ENCODE measurements at regions not wholly inside any gene's neighbourhood (a gene's known extent, or its start where the extent isn't known, plus 50 kb on each side); places are given as distances from the start of the nearest gene placed in this dataset.
"Not testable (repeated sequence)": the region's sequence is repeated elsewhere in the genome, so short reads cannot be mapped to it uniquely, and the experiment has no call there.

GRCh38 chr1:58065520-58065919 is 481.0 kb downstream of the OMA1 start:
- DNase-seq (ENCODE audit: low read depth in 2 of 2), result no peak

GRCh38 chr1:58064166-58064565 is 482.4 kb downstream of the OMA1 start:
- DNase-seq (ENCODE audit: low read depth in 2 of 2), result no peak

GRCh38 chr1:58063095-58063494 is 483.4 kb downstream of the OMA1 start:
- DNase-seq (ENCODE audit: low read depth in 2 of 2), result no peak

DNA sequence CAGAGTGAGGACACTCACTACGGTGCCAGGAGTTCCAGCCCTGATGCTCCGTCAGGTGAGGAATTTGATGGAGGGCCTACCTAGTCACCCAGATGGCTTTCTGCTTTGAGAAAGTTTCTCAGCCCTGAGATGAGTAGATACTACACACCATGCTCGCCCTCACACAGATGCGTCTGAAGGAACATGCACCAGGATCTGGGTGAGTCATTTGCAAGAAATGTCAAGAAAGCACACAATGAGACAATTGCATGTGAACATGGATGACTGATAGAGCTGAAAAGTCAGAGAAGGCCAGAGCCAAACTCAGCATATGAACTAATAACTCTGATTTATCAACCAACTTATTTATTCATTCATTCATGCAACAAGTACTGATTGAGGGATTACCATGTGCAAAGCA is 483.9 kb downstream of the OMA1 start:
- DNase-seq (ENCODE audit: low read depth in 2 of 2), result no peak

DNA sequence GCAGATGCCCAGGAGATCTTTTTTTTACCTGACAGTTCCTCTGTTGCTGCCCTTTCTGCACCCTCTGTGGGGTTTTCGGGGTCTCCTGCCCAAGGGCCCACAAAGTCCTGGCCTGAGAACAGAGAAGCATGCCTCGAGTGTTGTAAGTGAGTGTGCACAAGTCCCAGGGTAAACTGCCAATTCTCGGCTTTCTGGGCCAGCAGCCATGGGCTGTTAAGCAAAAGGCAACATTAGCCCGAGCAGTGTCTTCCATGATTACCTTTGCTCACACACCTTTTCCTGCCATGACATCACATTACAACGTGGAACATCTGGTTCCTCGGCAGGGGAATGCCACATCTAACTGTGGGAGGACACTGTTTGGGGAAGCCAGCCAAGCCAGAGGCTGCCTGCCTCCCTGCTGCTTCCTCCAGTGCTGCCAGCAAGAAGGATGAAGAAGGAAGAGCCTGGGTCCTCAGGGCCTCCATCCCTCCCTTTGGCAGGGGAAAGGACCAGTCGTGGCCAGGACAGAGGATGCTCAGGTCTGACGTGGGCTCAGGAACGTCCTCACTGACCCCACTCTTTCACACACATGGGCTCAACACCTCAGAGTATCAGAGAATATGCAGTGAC is 485.9 kb downstream of the OMA1 start:
- no peak for DNase-seq (ENCODE audit: low read depth in 2 of 2)

DNA sequence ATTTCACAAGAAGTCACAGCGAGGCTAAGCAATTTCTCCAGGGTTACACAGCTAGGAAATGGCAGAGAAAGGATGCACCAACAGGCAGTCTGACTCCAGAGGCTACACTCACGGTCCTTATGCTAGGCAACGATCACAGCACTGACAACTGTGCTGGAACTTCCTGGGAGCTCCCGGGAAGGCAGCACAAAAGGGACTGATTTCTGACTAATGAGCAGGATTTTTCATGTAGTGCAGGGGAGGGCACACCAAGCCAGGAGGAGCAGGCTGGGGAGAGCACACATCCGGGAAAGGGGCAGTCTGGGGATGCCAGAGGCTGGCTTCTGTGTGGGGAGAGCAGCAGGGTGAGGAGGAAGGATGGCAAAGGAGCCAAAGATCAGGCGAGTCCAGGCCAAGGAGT is 486.7 kb downstream of the OMA1 start:
- no peak for DNase-seq (ENCODE audit: low read depth in 2 of 2)

DNA sequence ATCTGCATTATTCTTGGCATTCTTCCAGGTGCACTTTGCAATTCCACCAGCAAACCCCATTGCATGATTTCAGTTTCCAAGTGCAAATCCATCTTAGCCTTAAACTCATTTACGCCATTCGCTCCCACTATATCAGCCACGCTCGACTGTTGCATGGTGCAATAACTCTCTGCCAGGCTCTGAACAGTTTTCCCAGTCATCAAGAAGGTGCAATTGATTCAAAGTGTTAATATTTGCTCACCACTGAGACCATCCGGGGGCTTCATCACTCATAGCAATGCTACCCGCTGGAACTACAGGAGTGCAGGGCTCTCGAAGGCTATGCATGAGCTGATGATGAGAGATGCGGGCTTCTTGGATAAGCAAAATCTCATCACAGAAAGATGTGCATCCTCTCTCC is 488.2 kb downstream of the OMA1 start:
- peak in 1 of 2 donors; percentile 3 for DNase-seq (ENCODE audit: low read depth in 2 of 2)

DNA sequence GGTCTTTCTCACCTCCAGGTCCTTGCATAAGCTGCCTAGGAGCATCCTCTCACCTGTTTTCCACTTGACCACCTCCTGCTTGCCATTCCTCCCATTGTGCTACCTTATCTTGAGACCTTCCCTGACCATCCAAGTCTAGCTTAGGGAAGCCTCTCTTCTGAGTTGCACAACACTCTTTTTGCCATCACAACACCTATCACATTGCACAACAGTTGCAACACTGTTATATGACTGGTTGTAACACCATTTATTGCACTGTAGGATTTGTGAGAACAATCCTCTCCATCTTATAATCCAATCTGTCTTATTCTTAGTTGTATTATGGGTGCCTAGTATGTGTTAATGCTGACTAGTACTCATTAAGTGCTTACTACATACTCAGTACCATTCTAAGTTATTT is 488.7 kb downstream of the OMA1 start:
- no peak for DNase-seq (ENCODE audit: low read depth in 2 of 2)

DNA sequence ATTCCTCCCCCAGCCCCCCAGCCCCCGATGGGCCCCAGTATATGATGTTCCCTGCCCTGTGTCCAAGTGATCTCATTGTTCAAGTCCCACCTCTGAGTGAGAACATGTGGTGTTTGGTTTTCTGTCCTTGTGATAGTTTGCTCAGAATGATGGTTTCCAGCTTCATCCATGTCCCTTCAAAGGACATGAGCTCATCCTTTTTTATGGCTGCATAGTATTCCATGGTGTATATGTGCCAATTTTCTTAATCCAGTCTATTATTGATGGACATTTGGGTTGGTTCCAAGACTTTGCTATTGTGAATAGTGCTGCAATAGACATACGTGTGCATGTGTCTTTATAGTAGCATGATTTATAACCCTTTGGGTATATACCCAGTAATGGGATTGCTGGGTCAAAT is 495.3 kb downstream of the OMA1 start:
- not testable (repeated sequence) for DNase-seq (ENCODE audit: low read depth in 2 of 2)

- peak; percentile 16 to 51 for DNase-seq (ENCODE audit: low read depth in 2 of 2)
Measured at GRCh38 chr1:58047265-58047858, 499.2 kb downstream of the OMA1 start.

- DNase-seq (ENCODE audit: low read depth in 2 of 2), result no peak
Measured at GRCh38 chr1:58045094-58045705, 501.3 kb downstream of the OMA1 start.

DNA sequence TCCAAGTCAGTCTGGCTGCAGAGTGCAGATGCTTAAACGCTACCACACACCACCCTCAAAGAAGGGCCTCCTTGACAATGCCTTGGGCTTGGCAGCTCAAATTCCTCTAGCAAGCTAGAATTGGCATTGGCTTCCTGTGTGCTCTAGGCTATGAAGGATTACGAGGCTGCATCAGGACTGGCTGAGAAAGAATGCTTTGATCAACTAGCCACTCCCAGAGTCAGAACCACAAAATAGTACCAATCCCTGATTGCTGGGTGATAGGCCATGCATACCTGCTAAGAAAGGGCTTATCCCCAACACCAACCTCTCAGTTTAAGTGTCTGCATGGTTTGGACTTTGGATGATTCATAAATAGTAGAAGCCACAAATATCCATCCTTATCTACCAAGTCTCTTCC is 504.9 kb downstream of the OMA1 start:
- no peak for DNase-seq (ENCODE audit: low read depth in 2 of 2)

DNA sequence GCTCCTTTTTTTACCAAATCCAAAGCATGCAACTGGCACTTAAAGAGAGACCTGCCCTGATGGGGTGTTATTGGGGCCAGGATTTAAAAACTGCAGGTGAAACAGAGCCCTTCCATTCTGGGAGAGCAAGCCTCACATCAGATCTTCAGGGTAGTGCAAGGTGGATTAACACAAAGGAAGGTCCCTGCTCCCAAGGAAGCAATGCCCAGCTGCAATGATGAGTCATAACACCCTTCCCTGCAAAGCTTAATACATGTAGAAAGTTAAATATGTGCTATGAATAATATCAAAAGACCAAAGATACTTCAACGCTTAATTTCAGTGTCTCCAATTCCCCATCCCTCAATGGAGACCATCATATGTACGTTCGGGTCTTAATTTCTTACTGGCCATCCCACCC is 508.0 kb downstream of the OMA1 start:
- DNase-seq (ENCODE audit: low read depth in 2 of 2), result no peak

DNA sequence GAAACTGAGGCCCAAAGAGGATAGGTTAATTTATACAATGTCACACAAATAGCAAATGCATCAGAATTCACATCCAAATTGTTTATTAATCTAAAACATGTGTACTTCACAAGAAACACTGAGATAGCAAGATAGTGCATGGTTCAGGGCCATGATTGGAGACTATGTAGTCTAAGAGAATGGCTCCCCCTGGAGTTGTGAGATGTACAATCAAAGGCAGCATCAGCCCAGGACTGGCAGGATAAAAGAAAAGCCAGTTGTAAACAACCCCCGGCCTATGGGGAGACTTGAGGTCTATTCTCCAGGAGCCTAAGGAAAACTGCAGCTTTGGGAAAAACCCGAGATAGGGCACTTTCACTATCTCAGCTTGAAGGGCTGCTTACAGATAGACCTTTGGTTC is 511.0 kb downstream of the OMA1 start:
- peak in 1 of 2 donors; percentile 6 for DNase-seq (ENCODE audit: low read depth in 2 of 2)

- no peak for DNase-seq (ENCODE audit: low read depth in 2 of 2)
Measured at GRCh38 chr1:58033311-58033710, 513.2 kb downstream of the OMA1 start.

DNA sequence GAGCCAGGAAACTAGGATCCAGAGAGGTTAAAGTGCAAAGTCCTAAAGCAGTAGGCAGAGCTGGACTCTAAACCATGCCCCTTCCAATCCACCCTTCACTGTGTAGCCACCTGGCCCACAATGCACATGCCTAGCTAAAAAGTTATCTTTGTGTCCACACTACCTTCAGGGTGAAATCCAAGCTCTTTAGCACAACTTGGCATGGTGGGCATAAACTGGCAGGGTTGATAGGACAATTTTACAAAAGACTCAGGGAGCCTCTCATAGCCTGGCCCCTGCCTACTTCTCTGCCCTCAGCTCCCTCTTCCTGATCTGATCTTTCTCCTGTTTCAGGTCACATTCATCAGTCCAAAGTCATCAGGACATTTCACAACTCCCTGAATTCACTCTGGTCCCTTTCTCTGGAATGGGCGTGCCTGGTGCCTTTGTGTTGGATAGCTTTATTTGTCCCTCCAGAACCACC is 513.9 kb downstream of the OMA1 start:
- no peak for DNase-seq (ENCODE audit: low read depth in 2 of 2)

DNA sequence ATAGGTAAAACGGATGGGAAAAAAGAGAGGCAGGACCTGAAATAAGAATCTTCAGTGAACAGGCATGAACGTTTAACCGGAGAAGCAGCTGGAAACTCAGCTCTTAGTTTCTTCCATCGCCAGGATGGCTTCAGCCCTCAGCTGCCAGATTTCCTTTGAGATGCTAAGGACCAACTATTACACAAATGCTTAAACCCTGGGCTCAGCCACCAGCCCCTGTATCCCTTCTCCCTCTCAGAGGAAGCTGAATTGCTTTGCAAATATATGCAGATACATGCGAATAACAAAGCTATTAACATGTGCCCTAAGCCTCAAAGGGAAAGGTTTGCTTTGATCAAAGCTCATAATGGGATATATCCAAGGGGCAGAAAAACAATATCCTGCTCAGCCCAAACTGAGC is 515.1 kb downstream of the OMA1 start:
- DNase-seq (ENCODE audit: low read depth in 2 of 2), result no peak

DNA sequence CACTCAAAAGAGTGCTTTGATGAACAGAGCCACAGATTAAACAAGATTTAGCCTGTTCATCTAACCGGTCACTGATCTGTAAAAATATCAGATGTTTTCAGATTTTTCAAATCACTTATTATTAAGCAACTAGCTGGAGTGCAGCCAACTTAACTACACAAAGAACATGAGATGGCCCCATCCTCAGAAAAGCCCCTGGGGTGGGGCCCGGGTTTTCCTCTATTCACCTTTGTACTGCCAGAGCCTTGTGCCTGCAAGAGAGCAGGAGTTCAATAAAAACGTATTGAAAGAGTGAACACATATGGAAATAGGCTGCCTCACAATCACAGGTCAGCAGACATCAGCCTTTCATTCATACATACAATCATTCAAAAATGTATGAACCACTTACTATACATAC is 516.1 kb downstream of the OMA1 start:
- no peak for DNase-seq (ENCODE audit: low read depth in 2 of 2)

GRCh38 chr1:58017641-58018040 is 528.9 kb downstream of the OMA1 start:
- no peak for DNase-seq (ENCODE audit: low read depth in 2 of 2)

DNA sequence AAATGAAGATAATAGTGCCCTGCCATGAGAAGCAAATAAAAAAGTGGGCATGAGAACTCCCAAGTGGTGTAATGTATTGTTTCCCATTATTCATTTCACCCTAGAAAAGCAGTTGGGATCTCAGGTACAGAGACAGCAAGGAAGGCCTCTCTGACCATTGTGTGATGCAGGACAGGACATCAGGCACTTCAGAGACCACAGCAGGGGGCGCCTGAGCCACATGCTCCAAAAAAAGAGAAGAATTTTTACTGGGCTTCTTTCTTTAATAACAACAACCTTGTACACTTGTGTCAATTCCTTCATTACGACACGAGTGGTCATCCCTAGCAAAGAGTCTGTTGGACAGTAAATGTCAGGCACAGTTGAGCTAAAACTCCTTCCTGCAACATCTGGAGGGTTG is 533.3 kb downstream of the OMA1 start:
- DNase-seq (ENCODE audit: low read depth in 2 of 2), result no peak

GRCh38 chr1:58011978-58012377 is 534.5 kb downstream of the OMA1 start:
- DNase-seq (ENCODE audit: low read depth in 2 of 2), result no peak

DNA sequence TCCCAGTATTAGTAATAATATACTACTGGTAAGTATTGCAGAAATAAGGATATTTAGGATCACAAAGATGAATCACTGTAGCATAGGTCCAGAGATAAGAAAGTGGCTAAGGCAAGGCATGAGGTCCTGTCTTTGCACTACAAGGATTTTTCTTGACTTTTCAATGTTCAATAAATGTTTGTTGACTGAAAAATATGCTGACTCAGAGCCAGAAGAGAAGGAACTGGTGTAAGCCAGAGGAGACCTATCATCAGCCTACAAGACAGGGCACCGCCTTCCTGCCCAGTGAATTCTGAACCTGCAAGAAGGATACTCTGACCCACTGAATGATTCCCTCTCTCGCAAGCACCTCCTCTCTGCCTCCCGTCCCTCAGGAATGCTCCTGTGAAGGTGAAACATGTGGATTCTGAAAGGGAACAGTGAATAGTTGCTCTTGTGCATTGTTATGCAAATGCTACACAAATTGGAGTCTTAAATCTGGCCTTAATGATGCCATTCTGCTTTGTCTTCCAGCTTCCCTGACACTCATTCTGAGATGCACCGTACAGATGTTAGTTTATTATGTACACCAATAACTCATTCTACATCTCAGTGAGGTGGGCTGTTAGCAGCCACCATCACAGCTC is 540.0 kb downstream of the OMA1 start:
- DNase-seq (ENCODE audit: low read depth in 2 of 2), result no peak

DNA sequence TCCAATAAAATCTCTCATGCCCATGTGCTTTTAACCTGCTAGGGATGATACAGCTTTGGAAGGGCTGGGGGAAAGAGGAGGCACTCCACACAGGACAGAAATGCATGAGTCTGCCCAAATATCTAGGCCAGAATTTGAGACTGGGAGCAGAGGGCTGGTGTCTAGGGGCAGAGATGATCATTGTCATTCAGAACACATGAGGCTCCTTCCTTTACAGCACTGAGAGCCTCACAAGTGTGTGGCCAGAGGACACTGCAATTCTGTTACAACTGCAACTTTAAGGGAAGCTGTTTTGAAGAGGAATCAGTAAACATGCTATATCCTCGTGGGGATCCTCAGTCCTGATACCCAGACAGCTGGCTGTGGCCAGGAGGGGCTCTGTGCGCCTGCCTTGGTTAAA is 541.3 kb downstream of the OMA1 start:
- no peak for DNase-seq (ENCODE audit: low read depth in 2 of 2)
